ENCODE measurements at regions not wholly inside any gene's neighbourhood (a gene's known extent, or its start where the extent isn't known, plus 50 kb on each side); places are given as distances from the start of the nearest gene placed in this dataset.

- TF ChIP-seq CTCF (IDR thresholded peaks at IDR 0.05) = no peak
- no peak for TF ChIP-seq POLR2A (IDR thresholded peaks at IDR 0.05)
Measured at GRCh38 chr11:82174610-82175009, 559.1 kb downstream of the FAM181B start.

Measured in Peyer's patch (tissue), 4 donors.